ENCODE measurements at regions not wholly inside any gene's neighbourhood (a gene's known extent, or its start where the extent isn't known, plus 50 kb on each side); places are given as distances from the start of the nearest gene placed in this dataset.

DNA sequence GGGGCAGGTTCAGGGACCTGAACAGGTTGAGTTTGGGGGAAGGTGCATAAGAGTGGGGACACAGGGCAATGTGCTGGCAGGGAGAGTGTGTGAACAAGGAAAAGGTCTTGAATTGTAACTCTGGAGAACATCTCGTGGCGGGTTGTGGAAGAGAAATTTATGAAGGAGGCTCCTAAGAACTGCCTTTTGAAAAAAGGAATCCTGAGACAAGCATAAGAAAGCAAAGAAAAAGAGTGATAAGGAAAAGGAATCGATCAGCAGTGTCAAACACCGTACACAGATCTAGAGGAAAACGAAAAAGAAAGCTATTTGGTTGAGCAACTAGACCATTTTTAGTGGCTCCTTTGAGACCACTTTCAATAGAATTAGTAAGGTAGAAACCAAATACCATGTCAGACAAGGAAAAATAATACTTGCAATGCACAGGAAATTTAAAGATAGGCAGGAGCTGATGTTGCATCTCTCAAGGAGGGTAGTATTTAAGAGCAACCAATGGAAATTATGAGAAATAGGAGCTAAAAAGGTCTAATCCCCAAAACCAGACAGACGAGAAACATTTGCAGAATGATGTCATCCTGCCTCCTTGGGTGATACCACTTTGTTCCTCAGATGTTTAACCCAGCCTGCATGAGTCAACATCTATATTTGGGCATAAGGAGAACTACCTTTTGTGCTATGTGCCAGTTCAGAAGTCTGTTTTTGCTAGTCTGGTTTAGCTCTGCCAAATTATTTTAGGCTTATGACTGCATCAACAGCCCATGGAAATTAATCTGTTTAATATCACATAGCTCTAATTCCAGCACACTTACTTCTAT, 64.5 kb upstream of the STK38L start:
- peak; percentile 96 for DNase-seq (ENCODE audit: low read depth)

DNA sequence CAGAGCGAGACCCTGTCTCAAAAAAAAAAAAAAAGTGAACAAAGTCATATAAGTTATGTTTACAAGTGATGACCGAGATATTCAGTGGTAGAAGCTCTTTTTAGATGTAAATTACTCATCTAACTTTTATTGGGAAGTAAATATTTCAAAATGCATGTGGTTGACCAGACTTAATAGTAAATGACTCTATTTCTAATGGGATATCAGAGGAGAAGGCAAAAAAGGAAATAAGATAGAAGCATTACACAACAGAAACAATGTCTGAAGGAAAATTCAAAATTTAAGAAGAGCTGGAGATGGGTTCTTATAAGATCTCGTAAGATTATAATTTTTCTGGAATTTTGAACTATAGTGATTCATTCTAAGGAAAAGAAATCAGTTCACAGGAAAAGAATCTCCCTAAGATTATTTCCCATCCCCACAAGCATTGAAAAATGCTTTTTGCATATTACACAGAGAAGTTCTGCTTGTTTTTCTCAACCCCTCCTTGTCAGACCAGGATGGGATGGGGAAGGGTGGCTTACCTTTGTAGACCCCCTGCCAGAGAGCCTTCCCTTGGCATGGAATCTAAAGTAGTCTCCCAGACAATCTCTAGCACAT, 63.1 kb upstream of the STK38L start:
- DNase-seq (ENCODE audit: low read depth): no peak

DNA sequence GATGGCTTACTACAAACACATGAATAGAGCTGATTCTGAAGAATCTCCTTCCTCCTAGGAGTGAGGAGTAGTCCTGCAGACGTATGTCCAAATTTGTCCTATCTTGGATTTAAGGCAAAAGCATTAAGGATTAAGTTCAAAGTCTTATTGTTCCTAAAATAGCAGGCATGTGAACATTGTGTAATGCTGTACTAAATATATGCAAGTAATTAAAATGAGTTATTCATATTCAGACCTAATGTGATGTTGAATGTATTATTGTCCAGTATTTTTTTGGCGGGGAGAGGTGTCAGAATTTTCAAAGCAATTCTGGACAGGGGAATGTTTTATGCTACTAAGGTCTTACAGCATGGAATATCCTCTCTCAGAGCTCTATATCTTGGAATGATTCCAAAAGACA, 60.7 kb upstream of the STK38L start:
- DNase-seq (ENCODE audit: low read depth): no peak

DNA sequence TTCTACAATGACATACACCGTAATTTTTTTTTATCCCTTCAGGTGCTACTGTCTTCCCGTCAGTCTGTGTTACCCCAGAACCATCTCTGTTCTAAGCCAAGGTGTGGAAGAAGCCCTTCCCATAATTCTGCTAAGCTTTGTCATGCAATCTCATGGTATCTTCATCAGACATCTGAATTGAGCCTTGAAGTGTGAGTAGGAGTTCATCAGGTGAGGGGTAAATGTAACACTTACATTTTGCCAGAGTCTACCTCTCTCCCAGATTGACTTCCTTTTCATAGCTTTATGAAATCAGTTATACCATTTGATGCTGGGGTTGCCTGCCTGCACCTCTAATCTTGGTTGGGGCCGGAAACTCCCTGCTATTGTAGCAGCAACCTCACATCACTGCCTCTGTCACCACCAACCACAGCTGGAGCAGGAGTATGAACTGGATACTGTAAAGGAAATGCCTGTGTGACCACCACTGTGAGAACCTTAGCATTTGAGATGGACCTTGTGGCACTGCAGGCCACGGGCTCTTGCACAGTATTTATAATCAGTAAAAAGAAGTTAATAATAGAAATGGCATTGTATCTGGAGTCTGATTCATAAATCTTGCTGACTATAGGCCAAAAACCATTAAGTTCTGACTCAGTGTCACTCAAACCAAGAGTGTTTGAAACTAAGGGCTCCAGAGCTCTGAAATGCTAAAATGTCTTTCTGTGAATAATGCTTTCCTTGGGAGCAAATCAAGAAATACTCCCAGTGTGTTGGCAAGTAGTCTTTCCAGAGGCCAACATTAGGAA, 58.7 kb upstream of the STK38L start:
- peak; percentile 88 for DNase-seq (ENCODE audit: low read depth)

DNA sequence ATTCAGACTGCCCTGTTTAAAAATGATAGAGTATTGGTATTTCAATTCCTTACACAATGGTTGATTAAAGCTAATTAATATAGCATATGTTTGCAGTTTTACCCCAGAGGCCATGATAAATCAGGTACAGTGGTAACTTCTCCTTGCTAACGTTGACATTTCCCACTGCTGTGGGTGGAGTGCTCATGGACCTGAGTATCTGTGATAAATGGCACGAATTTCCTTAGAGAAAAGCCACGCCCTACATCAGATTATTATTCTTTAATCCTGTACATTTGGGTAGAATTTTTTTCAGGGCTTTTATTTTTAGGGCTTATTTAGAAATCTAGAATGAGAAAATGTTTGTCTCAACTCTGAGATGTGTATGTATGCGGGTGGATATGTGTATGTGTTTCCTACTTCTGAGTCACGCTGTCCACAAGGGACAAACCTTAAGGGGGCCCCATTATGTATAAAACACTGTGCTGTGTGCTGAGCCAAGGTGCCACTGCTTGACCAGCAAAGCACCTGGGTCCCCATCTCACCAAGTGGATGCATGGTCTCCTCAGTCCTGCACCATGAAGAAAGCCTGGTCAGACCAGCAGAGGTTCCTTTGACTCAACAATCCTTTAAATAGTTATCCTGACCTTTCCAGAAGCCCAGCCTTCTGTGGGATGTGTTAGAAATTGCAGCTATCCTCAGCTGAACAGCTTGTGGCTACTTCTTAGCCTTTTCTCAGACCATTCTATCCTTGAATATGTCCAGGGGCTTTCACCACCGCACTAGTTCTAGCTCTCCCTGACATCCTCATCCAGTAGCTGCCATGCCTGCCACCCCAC, 57.9 kb upstream of the STK38L start:
- peak; percentile 17 for DNase-seq (ENCODE audit: low read depth)

DNA sequence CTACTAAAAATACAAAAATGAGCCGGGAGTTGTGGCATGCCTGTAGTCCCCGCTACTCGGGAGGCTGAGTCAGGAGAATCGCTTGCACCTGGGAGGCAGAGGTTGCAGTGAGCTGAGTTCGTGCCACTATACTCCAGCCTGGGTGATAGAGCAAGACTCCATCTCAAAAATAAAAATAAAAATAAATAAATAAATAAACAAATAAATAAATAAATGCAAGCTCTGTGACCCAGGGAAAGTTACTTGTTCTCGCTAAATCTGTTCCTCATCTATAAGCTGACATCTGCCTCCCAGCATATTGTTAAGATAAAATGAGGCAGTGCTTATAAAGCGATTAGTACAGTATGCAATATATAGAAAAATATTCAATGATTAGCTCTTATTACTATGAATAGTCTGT, 56.4 kb upstream of the STK38L start:
- DNase-seq (ENCODE audit: low read depth): no peak

DNA sequence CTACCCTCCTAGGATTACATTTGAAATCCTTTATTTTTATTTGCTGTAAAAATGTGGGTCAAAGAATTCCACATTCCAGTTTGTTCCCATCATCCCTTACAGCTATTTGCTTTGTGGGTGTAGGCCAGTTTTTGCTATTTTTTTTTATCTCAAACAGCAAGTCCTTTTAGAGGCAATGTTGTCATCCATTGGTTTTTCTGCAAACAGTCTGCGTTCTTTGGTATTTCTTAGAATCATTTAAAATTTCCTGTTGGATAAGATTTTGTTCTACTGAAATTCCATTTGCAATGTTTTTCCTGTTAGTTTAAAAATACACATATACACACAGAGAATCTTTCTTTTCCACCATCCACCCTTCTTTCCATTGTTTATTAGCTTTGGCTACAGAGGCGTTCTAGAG, 53.3 kb upstream of the STK38L start:
- peak; percentile 34 for DNase-seq (ENCODE audit: low read depth)

DNA sequence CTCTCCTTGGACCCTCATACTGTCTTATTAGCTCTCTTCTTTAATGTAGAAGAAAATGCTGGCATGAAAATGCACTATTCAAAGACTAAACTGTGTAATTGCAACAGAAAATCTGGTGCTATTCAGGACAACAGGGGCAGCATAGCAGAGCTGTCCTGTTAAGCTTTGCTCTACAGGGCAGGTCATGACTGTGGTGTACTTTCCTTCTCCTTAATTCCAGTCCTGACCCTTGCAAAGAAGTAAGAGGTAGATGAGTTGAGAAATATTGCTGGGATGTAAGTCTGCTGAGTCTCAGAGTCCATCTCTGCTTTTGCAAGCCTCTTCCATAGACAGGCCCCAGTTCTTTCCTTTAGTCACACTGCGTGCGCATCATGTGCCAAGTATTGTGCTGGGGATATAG, 52.6 kb upstream of the STK38L start:
- DNase-seq (ENCODE audit: low read depth): no peak

DNA sequence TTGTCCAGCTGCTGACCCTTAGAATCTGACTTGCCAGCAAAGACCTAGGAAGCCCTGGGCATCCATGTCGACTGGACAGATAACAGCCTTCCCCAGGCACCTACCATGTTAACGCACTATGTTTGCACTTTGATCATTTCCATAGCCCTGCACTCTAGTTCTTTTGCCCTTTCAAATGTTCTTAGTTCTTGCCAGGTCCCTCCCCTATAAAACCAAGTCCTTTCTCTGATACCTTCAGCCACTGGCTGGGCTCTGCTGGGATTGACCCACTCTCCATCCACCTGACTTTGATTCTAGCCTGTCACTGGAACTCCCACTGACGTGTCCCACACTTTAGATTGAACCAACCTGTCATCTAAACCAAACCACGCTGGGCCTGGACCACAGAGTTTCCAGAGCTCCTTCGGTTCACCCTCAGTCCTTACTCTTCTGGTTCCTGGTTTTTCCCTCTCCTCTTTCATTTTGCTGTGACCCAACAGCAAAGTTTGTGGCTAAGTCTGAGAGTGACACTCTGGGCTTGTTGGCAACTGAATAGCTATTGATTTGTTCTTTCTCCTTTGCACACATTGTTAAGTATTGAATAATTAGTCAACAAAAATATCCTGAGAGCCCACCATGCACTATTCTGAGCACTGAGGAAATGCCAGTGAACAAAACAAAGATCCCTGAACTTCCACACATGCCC, 51.8 kb upstream of the STK38L start:
- DNase-seq (ENCODE audit: low read depth): no peak

DNA sequence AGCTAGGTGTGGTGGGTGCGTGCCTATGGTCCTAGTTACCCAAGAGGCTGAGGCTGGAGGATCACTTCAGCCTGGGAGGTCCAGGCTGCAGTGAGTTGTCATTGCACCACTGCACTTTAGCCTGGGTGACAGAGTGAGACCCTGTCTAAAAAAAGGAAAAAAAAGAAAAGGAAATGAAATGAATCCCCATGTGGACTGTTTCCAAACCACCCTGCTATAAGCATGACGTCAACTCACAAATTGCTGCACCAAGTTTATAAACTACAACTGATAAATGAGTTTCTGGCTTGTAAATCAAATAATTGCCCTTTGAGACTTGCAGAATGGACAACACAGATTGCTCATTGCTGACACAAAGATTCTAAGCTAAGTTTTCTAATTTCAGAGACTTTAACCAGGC, 51.0 kb upstream of the STK38L start:
- peak; percentile 82 for DNase-seq (ENCODE audit: low read depth)

DNA sequence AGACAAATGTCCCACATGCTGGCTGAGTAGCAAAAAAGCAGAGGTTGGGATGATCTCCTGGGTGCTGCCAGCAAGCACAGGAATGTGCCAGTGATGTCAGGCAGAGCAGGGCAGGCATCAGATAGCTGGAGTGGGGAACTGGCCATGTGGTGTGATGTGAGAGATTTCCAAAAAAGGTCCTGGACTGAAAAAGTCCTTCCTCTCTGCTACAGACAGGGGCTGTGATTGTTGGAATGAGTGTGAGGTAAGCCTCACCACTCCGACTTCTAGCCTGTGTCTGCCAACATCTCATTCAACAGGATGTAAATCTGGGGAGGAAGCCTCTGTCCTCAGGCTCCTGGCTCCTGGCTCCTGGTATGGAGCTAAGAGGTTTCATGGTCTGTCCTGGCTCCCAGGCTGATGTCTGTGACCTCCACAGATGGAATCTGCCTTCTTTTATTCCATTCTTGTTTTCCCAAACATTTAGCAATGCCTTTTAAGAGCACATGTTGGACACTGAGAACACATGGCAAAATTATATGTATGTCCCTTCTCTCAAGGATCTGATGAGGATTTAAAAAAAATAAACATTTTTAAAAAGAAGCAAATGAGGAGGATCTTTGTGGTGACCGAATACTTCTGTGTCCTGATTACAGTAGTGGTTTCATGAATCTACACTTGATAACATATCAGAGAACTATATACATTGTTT, 50.1 kb upstream of the STK38L start:
- peak; percentile 90 for DNase-seq (ENCODE audit: low read depth)

Measured in Daoy (cell line).